Vagina (tissue), 2 donors: ENCODE measurements at regions not wholly inside any gene's neighbourhood (a gene's known extent, or its start where the extent isn't known, plus 50 kb on each side); places are given as distances from the start of the nearest gene placed in this dataset.
A peak's percentile ranks its signal among the peaks of the same experiment; 100 is the strongest.

Source experiments
- DNase-seq, 2 donors: peaks; one replicate each; pipeline ENCODE4 v3.0.0-alpha.2; 2017; ENCODE audit errors: extremely low spot score in 2 of 2
- H3K27ac ChIP-seq: fragments of 200-600 bp; sonication (generic); one replicate; pipeline ENCODE4 v1.5.1; 2019
- H3K27me3 ChIP-seq: fragments of 200-600 bp; sonication (generic); one replicate; pipeline ENCODE4 v1.5.1; 2019
- H3K36me3 ChIP-seq, 2 donors: fragments of 200-600 bp; sonication (generic); one replicate each; pipeline ENCODE4 v1.5.1; 2017 to 2019
- H3K4me1 ChIP-seq: fragments of 200-600 bp; sonication (generic); one replicate; pipeline ENCODE4 v1.5.1; 2019
- H3K4me3 ChIP-seq, 2 donors: fragments of 200-600 bp; sonication (generic); 1 replicate in 1 of 2; 2 replicates in 1 of 2; pipeline ENCODE4 v1.5.1; 2016 to 2019
- H3K9me3 ChIP-seq: fragments of 200-600 bp; sonication (generic); one replicate; pipeline ENCODE4 v1.5.1; 2019
- CTCF ChIP-seq, 3 experiments: fragments of 450-650 bp in 2 of 3; fragments of 200-600 bp in 1 of 3; sonication (generic) in 1 of 3; IDR thresholded peaks; one replicate each; pipeline ENCODE4 v1.5.1; 2017 to 2019; ENCODE audit warnings: antibody characterized with exemption in 3 of 3, mild to moderate bottlenecking in 2 of 3, moderate library complexity in 2 of 3
- POLR2A ChIP-seq, 2 donors: fragments of 450-650 bp; IDR thresholded peaks; one replicate each; pipeline ENCODE4 v1.6.1; 2017; ENCODE audit warnings: antibody characterized with exemption in 2 of 2, mild to moderate bottlenecking in 2 of 2, moderate library complexity in 2 of 2
- POLR2AphosphoS5 ChIP-seq, 2 donors: sonication (generic); formaldehyde crosslinking; IDR thresholded peaks; one replicate each; pipeline ENCODE4 v1.9.0; 2017; ENCODE audit warnings: antibody characterized with exemption in 2 of 2, mild to moderate bottlenecking in 2 of 2, low read depth in 1 of 2; ENCODE audit not compliant: insufficient read depth in 1 of 2
- intact Hi-C: fragments of 100-400 bp; cut with DNase I; formaldehyde crosslinking; loops from one replicate; pipeline ENCODE4 v1.15.1; 2023

- Histone ChIP-seq H3K4me3 (no peak overlapping the region), H3K27ac (peak overlapping the region; percentile 45), H3K4me1 (peaks cover 14% of the 10 kb centered on the region), H3K36me3 (no peaks in the 10 kb centered on the region), H3K9me3 (no peaks in the 10 kb centered on the region), H3K27me3 (no peaks in the 10 kb centered on the region)
- TF ChIP-seq POLR2AphosphoS5 (IDR thresholded peaks at IDR 0.05; ENCODE audit: insufficient read depth in 1 of 2, low read depth in 1 of 2): no peak
- TF ChIP-seq POLR2A (IDR thresholded peaks at IDR 0.05): no peak
- no peak for DNase-seq
- intact Hi-C loops: no loop called here
These were observed 115.0 kb upstream of the INPP4B start for GRCh38 chr4:142960867-142961644.

- Histone ChIP-seq H3K4me3 (no peak overlapping the region), H3K27ac (peak overlapping the region; percentile 45), H3K9me3 (no peaks in the 10 kb centered on the region), H3K36me3 (no peaks in the 10 kb centered on the region), H3K4me1 (peaks cover 14% of the 10 kb centered on the region), H3K27me3 (no peaks in the 10 kb centered on the region)
- DNase-seq: no peak
- intact Hi-C loops: no loop called here
- no peak for TF ChIP-seq POLR2AphosphoS5 (IDR thresholded peaks at IDR 0.05; ENCODE audit: insufficient read depth in 1 of 2, low read depth in 1 of 2)
- TF ChIP-seq POLR2A (IDR thresholded peaks at IDR 0.05): no peak
- TF ChIP-seq CTCF (IDR thresholded peaks at IDR 0.05): no peak
These were observed 115.8 kb upstream of the INPP4B start for GRCh38 chr4:142961866-142962265.

- H3K4me1 ChIP-seq: no peaks in the 10 kb centered on the region
- H3K36me3 ChIP-seq: no peaks in the 10 kb centered on the region
- no peaks in the 10 kb centered on the region for H3K9me3 ChIP-seq
- intact Hi-C loops: no loop called here
- no peaks in the 10 kb centered on the region for H3K27me3 ChIP-seq
- no peak for TF ChIP-seq POLR2AphosphoS5 (IDR thresholded peaks at IDR 0.05; ENCODE audit: insufficient read depth in 1 of 2, low read depth in 1 of 2)
- TF ChIP-seq POLR2A (IDR thresholded peaks at IDR 0.05): no peak
- TF ChIP-seq CTCF (IDR thresholded peaks at IDR 0.05): no peak
- DNase-seq: no peak
- no peak overlapping the region for H3K4me3 ChIP-seq
- H3K27ac ChIP-seq: no peak overlapping the region
These were observed 128.2 kb upstream of the INPP4B start for GRCh38 chr4:142974328-142974727.

- no peak overlapping the region for H3K27ac ChIP-seq
- no peaks in the 10 kb centered on the region for H3K9me3 ChIP-seq
- DNase-seq: no peak
- no peaks in the 10 kb centered on the region for H3K4me1 ChIP-seq
- no peaks in the 10 kb centered on the region for H3K36me3 ChIP-seq
- no peak overlapping the region for H3K4me3 ChIP-seq
- no peaks in the 10 kb centered on the region for H3K27me3 ChIP-seq
- TF ChIP-seq POLR2AphosphoS5 (IDR thresholded peaks at IDR 0.05; ENCODE audit: insufficient read depth in 1 of 2, low read depth in 1 of 2) (no peak), POLR2A (IDR thresholded peaks at IDR 0.05) (no peak), CTCF (IDR thresholded peaks at IDR 0.05) (no peak)
- intact Hi-C loops: no loop called here
These were observed 129.5 kb upstream of the INPP4B start for GRCh38 chr4:142975618-142976017.

- Histone ChIP-seq H3K4me1 (no peaks in the 10 kb centered on the region), H3K27ac (no peak overlapping the region), H3K9me3 (no peaks in the 10 kb centered on the region), H3K36me3 (no peaks in the 10 kb centered on the region), H3K4me3 (no peak overlapping the region), H3K27me3 (no peaks in the 10 kb centered on the region)
- no peak for DNase-seq
- TF ChIP-seq POLR2A (IDR thresholded peaks at IDR 0.05) (no peak), CTCF (IDR thresholded peaks at IDR 0.05) (no peak), POLR2AphosphoS5 (IDR thresholded peaks at IDR 0.05; ENCODE audit: insufficient read depth in 1 of 2, low read depth in 1 of 2) (no peak)
- intact Hi-C loops: no loop called here
These were observed 130.4 kb upstream of the INPP4B start for GRCh38 chr4:142976482-142976881.
